ENCODE measurements at regions not wholly inside any gene's neighbourhood (a gene's known extent, or its start where the extent isn't known, plus 50 kb on each side); places are given as distances from the start of the nearest gene placed in this dataset.
"Not testable (repeated sequence)": the region's sequence is repeated elsewhere in the genome, so short reads cannot be mapped to it uniquely, and the experiment has no call there.

GRCh38 chr1:30095451-30096025, 627.8 kb downstream of the MATN1 start:
- no peak for DNase-seq (ENCODE audit: low read depth, low spot score)

- no peak for DNase-seq (ENCODE audit: low read depth, low spot score)
Measured at GRCh38 chr1:30095051-30095450, 628.3 kb downstream of the MATN1 start.

GRCh38 chr1:30092051-30092858, 631.1 kb downstream of the MATN1 start:
- no peak for DNase-seq (ENCODE audit: low read depth, low spot score)

DNA sequence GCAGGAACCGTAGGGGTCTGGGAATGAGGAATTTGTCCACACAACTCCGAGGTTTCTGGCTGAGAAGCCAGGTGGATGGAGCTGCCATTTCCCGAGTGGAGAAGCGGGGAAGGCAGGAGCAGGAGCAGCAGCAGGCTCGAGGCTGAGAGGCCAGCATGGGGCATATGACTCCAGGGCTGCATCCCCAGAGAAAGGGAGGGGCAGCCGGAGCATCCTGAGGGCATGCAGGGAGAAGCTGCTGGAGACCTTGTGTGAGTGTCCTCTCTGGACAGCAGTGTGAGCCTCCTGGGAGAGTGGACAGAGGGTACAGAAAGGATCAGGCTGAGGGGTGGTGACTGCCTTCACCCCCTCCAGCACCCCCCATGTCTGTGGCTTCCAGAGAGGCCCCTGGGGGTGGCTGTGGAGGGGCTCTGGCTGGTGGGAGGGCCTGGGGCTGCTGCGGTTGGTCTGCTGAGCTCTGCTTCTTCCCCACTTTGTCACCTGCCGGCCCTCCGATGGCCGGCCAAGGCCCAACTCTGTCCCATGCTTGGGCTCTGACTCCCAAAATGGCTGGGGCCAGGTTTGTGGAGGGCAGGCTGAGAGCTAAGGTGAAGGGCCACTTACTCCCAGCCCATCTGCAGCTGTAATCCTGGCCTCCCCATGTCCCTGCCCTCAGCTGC, 633.1 kb downstream of the MATN1 start:
- DNase-seq (ENCODE audit: low read depth, low spot score): no peak

GRCh38 chr1:30089024-30089430, 634.4 kb downstream of the MATN1 start:
- DNase-seq (ENCODE audit: low read depth, low spot score): peak; percentile 36

- DNase-seq (ENCODE audit: low read depth, low spot score): no peak
Measured at GRCh38 chr1:30088594-30088993, 634.8 kb downstream of the MATN1 start.

DNA sequence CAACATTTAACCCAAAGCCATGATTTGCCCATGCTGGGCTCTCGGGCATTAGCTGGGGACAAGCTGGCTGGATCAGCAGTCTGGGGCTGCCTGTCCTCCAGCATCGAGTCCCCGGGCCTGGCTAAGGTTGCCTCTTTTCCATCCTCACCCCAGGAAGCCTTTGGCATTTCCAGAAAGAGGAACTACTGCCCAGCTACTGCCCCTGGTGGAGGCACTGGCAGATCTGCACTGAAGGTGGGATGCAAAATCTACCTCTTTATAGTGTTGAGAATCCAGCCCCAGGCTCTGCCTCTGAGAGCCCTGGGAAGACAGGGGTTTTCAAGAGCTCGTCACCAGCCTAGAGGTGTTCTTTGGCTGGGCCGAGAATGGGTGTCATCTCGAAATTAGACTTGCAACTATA, 635.9 kb downstream of the MATN1 start:
- DNase-seq (ENCODE audit: low read depth, low spot score): no peak

GRCh38 chr1:30085811-30086770, 637.3 kb downstream of the MATN1 start:
- peak; percentile 84 for DNase-seq (ENCODE audit: low read depth, low spot score)

DNA sequence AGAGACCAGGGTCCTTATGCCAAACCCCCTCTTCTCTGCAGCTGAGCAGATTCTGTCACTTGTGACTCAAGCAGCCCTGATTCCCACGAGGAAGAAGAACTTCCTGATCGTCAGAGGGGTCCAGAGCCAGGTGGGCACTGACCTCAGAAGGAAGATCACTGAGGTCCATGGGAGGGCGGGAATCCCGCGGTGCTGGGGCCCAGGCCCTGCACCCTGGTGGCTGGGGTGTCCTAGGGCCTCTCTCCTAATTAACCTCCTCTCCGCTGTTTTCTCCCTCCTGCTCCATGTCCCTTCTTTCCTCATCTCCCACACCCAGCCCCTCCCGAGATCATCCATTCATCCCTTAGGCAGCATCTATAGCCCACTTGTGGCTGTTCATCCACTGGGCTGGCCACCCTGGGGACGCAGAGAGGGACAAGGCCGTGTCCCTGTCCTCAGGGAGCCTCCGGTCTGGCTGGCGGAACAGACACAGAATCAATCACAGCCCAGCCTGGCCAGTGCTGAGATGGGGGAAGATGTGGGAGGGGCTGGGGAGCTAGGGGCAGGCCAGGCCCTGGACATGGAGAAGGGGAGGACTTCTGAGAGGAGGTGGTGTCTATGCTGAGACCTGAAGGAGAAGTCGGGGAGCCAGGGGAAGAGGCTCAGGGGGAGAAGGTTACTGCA, 638.3 kb downstream of the MATN1 start:
- DNase-seq (ENCODE audit: low read depth, low spot score): no peak

DNA sequence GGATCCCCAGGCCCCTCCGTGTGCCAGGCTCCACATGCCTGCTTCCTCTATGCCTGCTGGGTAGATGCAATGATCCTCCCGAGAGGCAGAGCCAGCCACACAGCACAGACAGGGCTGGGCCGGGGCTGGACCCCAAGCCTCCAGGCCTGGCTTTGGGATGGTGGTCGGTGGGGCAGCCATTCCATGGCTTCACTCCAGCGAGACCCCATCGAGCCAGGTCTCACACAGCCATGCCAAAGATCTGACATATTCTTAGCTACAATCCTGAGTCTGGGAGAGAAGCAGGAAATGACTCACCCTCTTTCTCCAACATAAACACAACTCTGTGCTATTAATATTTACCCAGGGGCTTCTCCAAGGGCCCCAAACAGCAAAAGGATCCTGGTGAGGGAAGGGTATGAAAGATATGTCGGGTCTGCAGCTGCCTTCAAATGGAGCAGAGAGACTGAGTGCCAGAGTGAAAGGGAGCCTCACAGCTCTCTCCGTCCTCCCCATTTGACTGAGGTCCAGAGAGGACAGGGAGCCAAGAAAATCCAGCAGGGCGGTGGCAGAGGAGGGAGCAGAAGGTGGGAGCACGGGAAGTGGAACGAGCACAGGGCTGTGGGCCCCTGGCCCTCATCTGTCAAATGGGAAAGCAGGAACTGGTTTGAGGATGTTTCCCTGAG, 639.5 kb downstream of the MATN1 start:
- peak; percentile 80 for DNase-seq (ENCODE audit: low read depth, low spot score)

DNA sequence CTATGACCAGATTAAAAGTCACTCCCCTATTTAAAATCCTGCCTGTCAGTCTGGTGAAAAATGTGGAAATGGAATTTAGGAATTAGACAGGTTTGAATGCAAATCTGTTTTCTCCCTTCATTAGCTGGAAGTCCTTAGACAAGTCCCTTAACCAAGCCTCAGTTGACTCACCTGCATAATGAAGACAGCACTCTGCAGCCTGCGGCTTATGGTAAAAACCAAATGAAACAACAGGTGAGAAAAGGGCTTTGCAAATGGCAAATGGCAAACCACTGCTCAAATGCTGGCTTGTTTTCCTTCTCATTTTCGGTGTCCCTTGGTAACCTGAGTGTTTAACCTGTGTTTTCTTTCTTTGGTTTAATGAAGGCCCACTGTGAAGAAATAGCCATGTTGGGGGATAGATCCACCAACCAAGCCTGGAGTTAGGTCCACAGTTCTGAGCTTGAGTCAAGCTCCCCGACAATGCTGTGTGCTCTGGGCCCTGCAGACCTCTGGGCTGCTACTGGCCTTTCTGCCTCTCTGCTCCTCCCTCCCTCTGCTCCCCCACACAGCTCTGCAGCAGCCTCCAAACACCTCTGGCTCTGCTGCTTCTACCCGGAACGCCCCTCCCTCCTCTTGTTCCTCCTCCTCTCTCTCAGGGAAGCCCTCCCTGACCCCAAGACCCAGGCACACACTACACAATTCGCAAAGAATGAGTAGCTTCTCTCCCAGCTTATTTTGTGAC, 641.8 kb downstream of the MATN1 start:
- DNase-seq (ENCODE audit: low read depth, low spot score): no peak

DNA sequence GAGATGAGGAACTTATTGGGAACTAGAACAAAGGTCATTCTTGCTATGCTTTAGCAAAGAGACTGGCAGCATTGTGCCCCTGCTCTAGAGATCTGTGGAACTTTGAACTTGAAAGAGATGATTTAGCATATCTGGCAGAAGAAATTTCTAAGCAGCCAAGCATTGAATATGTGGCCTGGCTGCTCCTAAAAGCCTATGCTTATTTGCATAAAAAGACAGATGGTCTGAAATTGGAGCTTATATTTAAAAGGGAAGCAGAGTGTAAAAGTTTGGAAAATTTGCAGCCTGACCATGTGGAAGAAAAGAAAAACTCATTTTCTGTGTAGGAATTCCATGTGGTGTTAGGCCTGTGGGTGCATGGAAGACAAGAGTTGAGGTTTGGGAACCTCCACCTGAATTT, 647.5 kb downstream of the MATN1 start:
- DNase-seq (ENCODE audit: low read depth, low spot score): not testable (repeated sequence)

GRCh38 chr1:30068787-30069472, 654.5 kb downstream of the MATN1 start:
- no peak for DNase-seq (ENCODE audit: low read depth, low spot score)

- DNase-seq (ENCODE audit: low read depth, low spot score): no peak
Measured at GRCh38 chr1:30064547-30064946, 658.8 kb downstream of the MATN1 start.

- no peak for DNase-seq (ENCODE audit: low read depth, low spot score)
Measured at GRCh38 chr1:30063621-30064280, 659.6 kb downstream of the MATN1 start.

GRCh38 chr1:30061292-30062220, 661.8 kb downstream of the MATN1 start:
- no peak for DNase-seq (ENCODE audit: low read depth, low spot score)

DNA sequence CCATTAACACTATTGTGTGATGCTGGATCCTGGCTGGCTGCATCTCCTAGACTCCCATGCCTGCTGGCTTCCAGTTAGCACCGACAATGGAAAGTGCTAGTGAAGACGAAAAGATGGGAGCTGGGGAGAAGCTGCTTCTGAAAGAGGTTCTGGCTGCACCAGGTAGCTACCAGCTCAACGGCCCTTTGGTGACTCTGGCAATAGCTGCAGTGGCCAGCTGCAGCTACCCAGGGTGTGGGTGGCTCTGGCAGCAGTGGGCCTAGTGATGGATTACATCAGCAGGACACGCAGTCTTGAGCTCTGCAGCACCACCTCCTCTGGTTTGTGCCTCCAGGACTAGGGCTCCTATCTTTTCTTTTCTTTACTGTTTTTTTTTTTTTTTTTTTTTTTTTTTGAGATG, 662.6 kb downstream of the MATN1 start:
- no peak for DNase-seq (ENCODE audit: low read depth, low spot score)

- DNase-seq (ENCODE audit: low read depth, low spot score): peak; percentile 61
Measured at GRCh38 chr1:30058970-30059369, 664.4 kb downstream of the MATN1 start.

All from astrocyte of the hippocampus (primary cell).